ENCODE measurements at regions not wholly inside any gene's neighbourhood (a gene's known extent, or its start where the extent isn't known, plus 50 kb on each side); places are given as distances from the start of the nearest gene placed in this dataset.

DNA sequence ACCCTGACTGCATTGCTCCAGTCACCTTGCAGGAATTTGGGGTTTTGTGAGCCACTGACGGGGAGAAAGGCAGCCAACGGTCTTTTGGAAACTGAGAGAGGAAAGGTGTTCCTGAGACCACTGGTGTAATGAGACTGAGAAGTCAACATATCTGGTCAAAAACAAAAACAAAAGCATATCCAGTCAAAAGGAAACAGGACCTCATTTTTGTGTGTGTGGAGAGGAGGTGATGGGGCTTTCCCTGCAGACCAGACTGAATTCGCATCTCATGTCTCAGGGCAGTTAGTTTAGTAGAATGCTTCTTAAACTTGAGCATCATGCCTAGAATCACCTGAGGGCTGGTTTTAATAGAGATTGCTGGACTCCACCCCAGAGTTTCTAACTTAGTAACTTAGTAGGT, 198.4 kb downstream of the COPRS start:
- no peak for TF ChIP-seq POLR2A (IDR thresholded peaks at IDR 0.05)
- TF ChIP-seq, protein P1, sequence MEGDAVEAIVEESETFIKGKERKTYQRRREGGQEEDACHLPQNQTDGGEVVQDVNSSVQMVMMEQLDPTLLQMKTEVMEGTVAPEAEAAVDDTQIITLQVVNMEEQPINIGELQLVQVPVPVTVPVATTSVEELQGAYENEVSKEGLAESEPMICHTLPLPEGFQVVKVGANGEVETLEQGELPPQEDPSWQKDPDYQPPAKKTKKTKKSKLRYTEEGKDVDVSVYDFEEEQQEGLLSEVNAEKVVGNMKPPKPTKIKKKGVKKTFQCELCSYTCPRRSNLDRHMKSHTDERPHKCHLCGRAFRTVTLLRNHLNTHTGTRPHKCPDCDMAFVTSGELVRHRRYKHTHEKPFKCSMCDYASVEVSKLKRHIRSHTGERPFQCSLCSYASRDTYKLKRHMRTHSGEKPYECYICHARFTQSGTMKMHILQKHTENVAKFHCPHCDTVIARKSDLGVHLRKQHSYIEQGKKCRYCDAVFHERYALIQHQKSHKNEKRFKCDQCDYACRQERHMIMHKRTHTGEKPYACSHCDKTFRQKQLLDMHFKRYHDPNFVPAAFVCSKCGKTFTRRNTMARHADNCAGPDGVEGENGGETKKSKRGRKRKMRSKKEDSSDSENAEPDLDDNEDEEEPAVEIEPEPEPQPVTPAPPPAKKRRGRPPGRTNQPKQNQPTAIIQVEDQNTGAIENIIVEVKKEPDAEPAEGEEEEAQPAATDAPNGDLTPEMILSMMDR (IDR thresholded peaks at IDR 0.05) = no peak
- no peak for TF ChIP-seq EP300 (IDR thresholded peaks at IDR 0.05)
